Panc1 (cell line): ENCODE measurements at regions not wholly inside any gene's neighbourhood (a gene's known extent, or its start where the extent isn't known, plus 50 kb on each side); places are given as distances from the start of the nearest gene placed in this dataset.

Source experiments
- ATAC-seq: fragments of 200-7000 bp; cut with Tn5 transposase; 2 replicates; pipeline ENCODE4 v1.9.1; 2020; ENCODE audit warnings: mild to moderate bottlenecking, moderate library complexity
- BruUV-seq: library from RNA; stranded (reverse); fragments of 400-500 nt; replicated peaks from 2 replicates; lab custom pipeline; 2021; lab: Mats Ljungman, UMichigan
- CTCF ChIA-PET: fragments of 300-600 bp; sonication (Branson Sonifier 250); formaldehyde crosslinking; loops from one replicate; lab custom pipeline; 2022; ENCODE audit warnings: antibody characterized with exemption; lab: Charles Lee
- POLR2A ChIA-PET: fragments of 300-600 bp; sonication (Branson Sonifier 250); formaldehyde crosslinking; loops from one replicate; lab custom pipeline; 2022; ENCODE audit warnings: antibody characterized with exemption; lab: Charles Lee
- DNase-seq: peaks from one replicate; pipeline ENCODE4 v3.0.0-alpha.2; 2010; ENCODE audit warnings: low read depth, low spot score
- H3K27ac ChIP-seq: 2 replicates; pipeline ENCODE4 v1.5.1; 2011; ENCODE audit warnings: mild to moderate bottlenecking, low read length, inconsistent platforms
- H3K27me3 ChIP-seq: fragments of 200-500 bp; sonication (Bioruptor generic); 2 replicates; pipeline ENCODE4 v1.6.0; 2014; ENCODE audit warnings: low read length, inconsistent platforms; ENCODE audit not compliant: control insufficient read depth, insufficient read depth
- H3K36me3 ChIP-seq: fragments of 200-500 bp; sonication (Bioruptor generic); 2 replicates; pipeline ENCODE4 v1.5.1; 2014; ENCODE audit warnings: inconsistent platforms, mild to moderate bottlenecking, low read length, moderate library complexity; ENCODE audit not compliant: control insufficient read depth, insufficient read depth
- H3K4me1 ChIP-seq: 2 replicates; pipeline ENCODE4 v1.5.1; 2011; ENCODE audit warnings: inconsistent platforms, mild to moderate bottlenecking, low read length, moderate library complexity; ENCODE audit not compliant: control insufficient read depth, insufficient read depth
- H3K4me3 ChIP-seq, 2 experiments: 2 replicates each; pipeline ENCODE4 v1.5.1; 2011 to 2012; ENCODE audit warnings: low read depth in 2 of 2, low read length in 2 of 2, mild to moderate bottlenecking in 2 of 2, inconsistent platforms in 1 of 2, moderate library complexity in 1 of 2
- H3K9me3 ChIP-seq: fragments of 200-500 bp; sonication (Bioruptor generic); 2 replicates; pipeline ENCODE4 v1.5.1; 2014; ENCODE audit warnings: low read depth, mild to moderate bottlenecking, inconsistent platforms, low read length, moderate library complexity; ENCODE audit not compliant: control insufficient read depth, insufficient read depth
- POLR2AphosphoS5 ChIP-seq: IDR thresholded peaks from 2 replicates; pipeline ENCODE4 v1.6.1; 2012; ENCODE audit warnings: mild to moderate bottlenecking, low read depth, low read length, moderate library complexity
- SIN3A ChIP-seq: IDR thresholded peaks from 2 replicates; pipeline ENCODE4 v1.6.1; 2012; ENCODE audit warnings: low read depth, mild to moderate bottlenecking, low read length, moderate library complexity, borderline replicate concordance; ENCODE audit not compliant: insufficient read depth
- TCF7L2 ChIP-seq: IDR thresholded peaks from 2 replicates; pipeline ENCODE4 v1.6.1; 2011; ENCODE audit warnings: mild to moderate bottlenecking, low read depth, low read length, inconsistent platforms
- in situ Hi-C: cut with HindIII; loops from 2 replicates; pipeline ENCODE4 v1.10.0; 2016; ENCODE audit warnings: low sequenced_read_pairs, low pct_unique_long_range_greater_than_20kb
- intact Hi-C: fragments of 100-400 bp; cut with micrococcal nuclease; formaldehyde crosslinking; loops from one replicate; pipeline ENCODE4 v1.10.0; 2022; ENCODE audit not compliant: unreplicated experiment
- TF ChIP-seq, protein P1 (sequence below): fragments of 450-650 bp; IDR thresholded peaks from 2 replicates; pipeline ENCODE4 v1.5.1; 2017; ENCODE audit warnings: mild to moderate bottlenecking
- TF ChIP-seq, protein P2 (sequence below), 2 experiments: IDR thresholded peaks; 2 replicates each; pipeline ENCODE4 v1.6.1; 2011 to 2012; ENCODE audit warnings: low read depth in 2 of 2, control low read depth in 1 of 2, low read length in 1 of 2, mild to moderate bottlenecking in 1 of 2, moderate library complexity in 1 of 2; ENCODE audit not compliant: insufficient read depth in 1 of 2

DNA sequence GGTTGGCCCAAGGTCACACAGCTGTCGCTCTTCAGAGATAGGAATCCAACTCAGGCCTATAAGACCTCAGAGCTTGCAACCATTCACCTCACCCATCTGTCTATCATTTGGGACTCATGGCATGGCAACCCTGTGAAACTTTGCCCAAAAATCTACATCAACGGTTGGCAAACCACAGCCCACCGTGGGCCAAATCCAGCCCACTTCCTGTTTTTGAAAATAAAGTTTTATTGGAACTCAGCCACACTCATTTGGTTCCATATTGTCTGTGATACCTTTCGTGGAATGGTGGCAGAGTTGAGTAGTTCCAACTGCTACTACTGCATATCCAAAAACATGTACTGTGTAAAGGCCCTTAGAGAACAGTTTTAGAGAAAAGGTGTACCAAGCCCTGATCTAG is 307.8 kb downstream of the MN1 start:
- no TSS peak for BruUV-seq
- Histone ChIP-seq H3K27ac (no peak overlapping the region), H3K9me3 (no peaks in the 10 kb centered on the region), H3K27me3 (no peaks in the 10 kb centered on the region), H3K4me3 (no peak overlapping the region), H3K4me1 (no peaks in the 10 kb centered on the region), H3K36me3 (no peaks in the 10 kb centered on the region)
- DNase-seq, result no peak
- TF ChIP-seq, protein P1, sequence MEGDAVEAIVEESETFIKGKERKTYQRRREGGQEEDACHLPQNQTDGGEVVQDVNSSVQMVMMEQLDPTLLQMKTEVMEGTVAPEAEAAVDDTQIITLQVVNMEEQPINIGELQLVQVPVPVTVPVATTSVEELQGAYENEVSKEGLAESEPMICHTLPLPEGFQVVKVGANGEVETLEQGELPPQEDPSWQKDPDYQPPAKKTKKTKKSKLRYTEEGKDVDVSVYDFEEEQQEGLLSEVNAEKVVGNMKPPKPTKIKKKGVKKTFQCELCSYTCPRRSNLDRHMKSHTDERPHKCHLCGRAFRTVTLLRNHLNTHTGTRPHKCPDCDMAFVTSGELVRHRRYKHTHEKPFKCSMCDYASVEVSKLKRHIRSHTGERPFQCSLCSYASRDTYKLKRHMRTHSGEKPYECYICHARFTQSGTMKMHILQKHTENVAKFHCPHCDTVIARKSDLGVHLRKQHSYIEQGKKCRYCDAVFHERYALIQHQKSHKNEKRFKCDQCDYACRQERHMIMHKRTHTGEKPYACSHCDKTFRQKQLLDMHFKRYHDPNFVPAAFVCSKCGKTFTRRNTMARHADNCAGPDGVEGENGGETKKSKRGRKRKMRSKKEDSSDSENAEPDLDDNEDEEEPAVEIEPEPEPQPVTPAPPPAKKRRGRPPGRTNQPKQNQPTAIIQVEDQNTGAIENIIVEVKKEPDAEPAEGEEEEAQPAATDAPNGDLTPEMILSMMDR, result no peak
- TF ChIP-seq TCF7L2, result no peak
- TF ChIP-seq, protein P2, sequence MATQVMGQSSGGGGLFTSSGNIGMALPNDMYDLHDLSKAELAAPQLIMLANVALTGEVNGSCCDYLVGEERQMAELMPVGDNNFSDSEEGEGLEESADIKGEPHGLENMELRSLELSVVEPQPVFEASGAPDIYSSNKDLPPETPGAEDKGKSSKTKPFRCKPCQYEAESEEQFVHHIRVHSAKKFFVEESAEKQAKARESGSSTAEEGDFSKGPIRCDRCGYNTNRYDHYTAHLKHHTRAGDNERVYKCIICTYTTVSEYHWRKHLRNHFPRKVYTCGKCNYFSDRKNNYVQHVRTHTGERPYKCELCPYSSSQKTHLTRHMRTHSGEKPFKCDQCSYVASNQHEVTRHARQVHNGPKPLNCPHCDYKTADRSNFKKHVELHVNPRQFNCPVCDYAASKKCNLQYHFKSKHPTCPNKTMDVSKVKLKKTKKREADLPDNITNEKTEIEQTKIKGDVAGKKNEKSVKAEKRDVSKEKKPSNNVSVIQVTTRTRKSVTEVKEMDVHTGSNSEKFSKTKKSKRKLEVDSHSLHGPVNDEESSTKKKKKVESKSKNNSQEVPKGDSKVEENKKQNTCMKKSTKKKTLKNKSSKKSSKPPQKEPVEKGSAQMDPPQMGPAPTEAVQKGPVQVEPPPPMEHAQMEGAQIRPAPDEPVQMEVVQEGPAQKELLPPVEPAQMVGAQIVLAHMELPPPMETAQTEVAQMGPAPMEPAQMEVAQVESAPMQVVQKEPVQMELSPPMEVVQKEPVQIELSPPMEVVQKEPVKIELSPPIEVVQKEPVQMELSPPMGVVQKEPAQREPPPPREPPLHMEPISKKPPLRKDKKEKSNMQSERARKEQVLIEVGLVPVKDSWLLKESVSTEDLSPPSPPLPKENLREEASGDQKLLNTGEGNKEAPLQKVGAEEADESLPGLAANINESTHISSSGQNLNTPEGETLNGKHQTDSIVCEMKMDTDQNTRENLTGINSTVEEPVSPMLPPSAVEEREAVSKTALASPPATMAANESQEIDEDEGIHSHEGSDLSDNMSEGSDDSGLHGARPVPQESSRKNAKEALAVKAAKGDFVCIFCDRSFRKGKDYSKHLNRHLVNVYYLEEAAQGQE (IDR thresholded peaks at IDR 0.05; ENCODE audit: insufficient read depth in 1 of 2, low read depth in 2 of 2, low read length in 1 of 2), result no peak
- no peak for TF ChIP-seq SIN3A
- no peak for TF ChIP-seq POLR2AphosphoS5
- intact Hi-C loops, result no loop called here
- in situ Hi-C loops, result no loop called here
- no peak for ATAC-seq
- ChIA-PET CTCF (no interaction called here), POLR2A (no interaction called here)

GRCh38 chr22:27494785-27495184 is 306.8 kb downstream of the MN1 start:
- CTCF ChIA-PET, result no interaction called here
- H3K27ac ChIP-seq, result no peak overlapping the region
- POLR2A ChIA-PET, result interaction anchor here (0.6 kb wide), 1 partner anchor 716 kb away, joined by 3 read pairs; no protein-coding TSS in a partner anchor
- no peaks in the 10 kb centered on the region for H3K36me3 ChIP-seq
- H3K9me3 ChIP-seq, result no peaks in the 10 kb centered on the region
- in situ Hi-C loops, result no loop called here
- DNase-seq (no peak), ATAC-seq (no peak)
- H3K27me3 ChIP-seq, result no peaks in the 10 kb centered on the region
- no peaks in the 10 kb centered on the region for H3K4me1 ChIP-seq
- BruUV-seq, result no TSS peak
- intact Hi-C loops, result no loop called here
- TF ChIP-seq, protein P2 (IDR thresholded peaks at IDR 0.05; ENCODE audit: insufficient read depth in 1 of 2, low read depth in 2 of 2, low read length in 1 of 2), result no peak
- no peak for TF ChIP-seq POLR2AphosphoS5
- no peak for TF ChIP-seq TCF7L2
- no peak for TF ChIP-seq SIN3A
- TF ChIP-seq, protein P1, result no peak
- no peak overlapping the region for H3K4me3 ChIP-seq
